Mesodermal cell (in vitro differentiated cells): ENCODE measurements at regions not wholly inside any gene's neighbourhood (a gene's known extent, or its start where the extent isn't known, plus 50 kb on each side); places are given as distances from the start of the nearest gene placed in this dataset.

Experiments used
- H3K27ac ChIP-seq: 2 replicates; pipeline ENCODE4 v1.7.0; 2013; ENCODE audit warnings: mild to moderate bottlenecking, low read depth, low read length, moderate library complexity; ENCODE audit not compliant: severe bottlenecking
- H3K36me3 ChIP-seq: 2 replicates; pipeline ENCODE4 v1.7.1; 2013; ENCODE audit warnings: mild to moderate bottlenecking, low read length, moderate library complexity; ENCODE audit not compliant: control insufficient read depth, insufficient read depth
- H3K4me1 ChIP-seq: one replicate; pipeline ENCODE4 v1.7.1; 2013; ENCODE audit warnings: mild to moderate bottlenecking, low read length; ENCODE audit not compliant: insufficient read depth, control insufficient read depth, poor library complexity, severe bottlenecking
- H3K4me3 ChIP-seq: 2 replicates; pipeline ENCODE4 v1.7.0; 2013; ENCODE audit warnings: low read length, control low read depth, mild to moderate bottlenecking; ENCODE audit not compliant: insufficient read depth, poor library complexity, severe bottlenecking; ENCODE audit errors: extremely low read depth
- H3K9me3 ChIP-seq: 2 replicates; pipeline ENCODE4 v1.7.1; 2013; ENCODE audit warnings: mild to moderate bottlenecking, low read length, moderate library complexity; ENCODE audit not compliant: control insufficient read depth
- WGBS, 2 experiments: methylation state at CpG; one replicate each; pipeline ENCODE4 v1.1.5; 2013; ENCODE audit warnings: missing lambda C conversion rate in 2 of 2; ENCODE audit not compliant: insufficient coverage in 2 of 2; 5-methylcytosine and 5-hydroxymethylcytosine counted together

DNA sequence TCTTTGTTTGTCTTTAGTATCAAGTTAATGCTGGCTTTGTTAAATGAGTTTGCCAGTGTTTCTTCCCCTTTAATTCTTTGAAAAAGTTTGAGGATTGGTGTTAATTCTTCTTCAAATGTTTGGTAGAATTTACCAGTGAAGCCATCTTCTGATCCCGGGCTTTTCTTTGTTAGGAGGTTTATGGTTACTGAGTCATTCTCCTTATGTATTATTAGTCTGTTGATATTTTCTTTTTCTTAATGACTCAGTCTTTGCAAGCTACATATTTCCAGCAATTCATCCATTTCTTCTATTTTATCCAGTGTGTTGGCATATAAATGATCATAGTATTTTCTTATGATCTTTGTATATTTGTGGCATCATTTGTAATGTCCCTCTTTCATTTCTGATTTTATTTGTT lies 74.5 kb upstream of the SPINK5 start:
- Histone ChIP-seq H3K27ac (no peak overlapping the region), H3K36me3 (no peaks in the 10 kb centered on the region), H3K9me3 (no peaks in the 10 kb centered on the region), H3K4me3 (no peak overlapping the region), H3K4me1 (no peaks in the 10 kb centered on the region)
- no CpG with 5 or more reads among the region's 1 CpG for WGBS, 2 experiments

DNA sequence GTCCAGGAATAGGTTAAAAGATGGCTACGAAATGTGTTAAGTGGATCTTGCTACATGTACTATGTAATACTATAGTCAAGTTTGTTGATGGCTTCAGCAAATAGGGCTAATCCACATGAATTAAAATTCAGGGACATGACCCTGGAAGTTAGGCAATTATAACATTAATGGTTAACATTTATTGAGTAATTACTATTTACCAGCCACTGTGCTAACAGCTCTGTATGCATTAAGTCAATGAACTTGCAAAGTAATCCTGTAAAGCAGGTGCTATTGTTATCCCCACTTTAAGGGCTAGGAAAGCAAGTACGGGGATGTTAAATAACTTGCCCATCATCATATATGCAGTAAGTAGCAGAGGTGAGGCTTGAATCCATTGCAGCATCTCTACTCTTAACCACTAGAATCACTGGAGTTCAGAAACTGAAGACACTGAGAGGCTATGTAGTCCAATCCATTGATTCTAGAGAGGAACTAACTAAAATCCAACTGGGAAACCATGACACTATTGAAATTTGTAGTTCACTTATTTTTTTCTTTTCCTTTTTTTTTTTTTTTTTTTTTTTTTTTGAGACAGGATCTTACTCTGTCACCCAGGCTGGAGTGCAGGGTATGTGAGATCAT lies 77.5 kb upstream of the SPINK5 start:
- Histone ChIP-seq H3K36me3 (no peaks in the 10 kb centered on the region), H3K9me3 (no peaks in the 10 kb centered on the region), H3K4me3 (no peak overlapping the region), H3K4me1 (no peaks in the 10 kb centered on the region), H3K27ac (no peak overlapping the region)
- 60 to 80% methylated on average over 1 of the region's 2 CpGs for WGBS, 2 experiments

DNA sequence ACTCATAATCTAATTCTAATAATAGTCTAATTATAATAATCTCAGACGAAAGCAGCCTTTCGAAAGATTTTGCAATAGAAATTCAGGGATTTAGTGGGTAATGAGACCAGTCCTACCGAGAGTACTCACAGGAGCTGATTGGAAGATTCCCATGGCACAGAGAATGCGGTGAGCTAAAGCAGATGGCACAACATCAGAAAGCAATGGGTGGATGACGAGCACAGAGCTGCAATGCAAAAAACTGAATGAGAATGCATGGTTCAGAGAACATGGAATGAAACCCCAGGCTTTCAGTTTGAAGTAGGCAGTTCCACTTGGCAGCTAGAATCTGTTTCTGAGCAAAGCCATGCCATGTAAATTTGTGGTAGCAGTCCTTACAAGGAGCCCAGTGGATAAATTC lies 78.2 kb upstream of the SPINK5 start:
- Histone ChIP-seq H3K9me3 (no peaks in the 10 kb centered on the region), H3K4me1 (no peaks in the 10 kb centered on the region), H3K4me3 (no peak overlapping the region), H3K27ac (no peak overlapping the region), H3K36me3 (no peaks in the 10 kb centered on the region)
- WGBS, 2 experiments: 78 to 81% methylated on average over 3 to 4 of the region's 5 CpGs

DNA sequence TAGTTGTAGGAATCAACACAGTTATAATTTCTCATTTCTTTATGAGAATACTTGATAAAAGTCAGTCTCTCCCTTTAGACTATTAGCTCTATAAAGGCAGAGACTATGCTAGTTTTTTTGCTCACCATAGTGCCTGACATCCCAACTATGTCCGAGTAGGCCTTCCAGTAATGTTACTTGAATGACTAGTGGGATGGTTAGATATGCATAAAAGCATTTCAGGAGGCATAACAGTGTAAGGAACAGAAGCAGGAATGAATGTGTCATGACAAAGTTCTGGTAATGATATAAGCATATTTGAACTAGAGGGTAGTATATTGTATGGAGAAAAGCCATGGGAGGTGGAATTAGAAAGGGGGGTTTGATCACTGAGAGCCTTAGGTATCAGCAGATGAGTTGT lies 77.4 kb upstream of the C5orf46 start:
- no peaks in the 10 kb centered on the region for H3K9me3 ChIP-seq
- no peak overlapping the region for H3K27ac ChIP-seq
- 89 to 100% methylated on average over 1 of the region's 1 CpG for WGBS, 2 experiments
- H3K4me3 ChIP-seq: no peak overlapping the region
- no peaks in the 10 kb centered on the region for H3K36me3 ChIP-seq
- no peaks in the 10 kb centered on the region for H3K4me1 ChIP-seq

DNA sequence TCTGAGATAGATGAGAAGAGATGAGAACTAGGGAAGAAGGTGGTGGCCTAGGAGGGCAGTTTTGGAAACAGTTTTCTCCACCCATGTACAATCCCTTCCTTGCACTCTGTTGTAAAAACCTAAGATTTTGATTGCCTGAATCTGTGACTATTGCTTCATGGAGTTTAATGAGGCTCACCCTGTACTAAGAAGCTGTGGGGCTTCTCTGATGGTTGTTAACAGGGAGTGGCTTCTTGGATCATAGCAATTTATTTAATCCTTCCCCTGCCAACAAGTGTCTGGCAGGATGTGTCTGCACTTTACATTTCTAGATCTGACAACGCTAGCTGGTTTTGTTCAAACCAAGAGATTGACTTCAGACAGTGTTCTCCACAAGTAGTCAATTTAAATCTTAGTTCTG lies 74.7 kb upstream of the C5orf46 start:
- no peaks in the 10 kb centered on the region for H3K4me1 ChIP-seq
- H3K9me3 ChIP-seq: no peaks in the 10 kb centered on the region
- H3K27ac ChIP-seq: no peak overlapping the region
- WGBS, 2 experiments: 83% methylated on average over 1 of the region's 1 CpG
- H3K4me3 ChIP-seq: no peak overlapping the region
- no peaks in the 10 kb centered on the region for H3K36me3 ChIP-seq

DNA sequence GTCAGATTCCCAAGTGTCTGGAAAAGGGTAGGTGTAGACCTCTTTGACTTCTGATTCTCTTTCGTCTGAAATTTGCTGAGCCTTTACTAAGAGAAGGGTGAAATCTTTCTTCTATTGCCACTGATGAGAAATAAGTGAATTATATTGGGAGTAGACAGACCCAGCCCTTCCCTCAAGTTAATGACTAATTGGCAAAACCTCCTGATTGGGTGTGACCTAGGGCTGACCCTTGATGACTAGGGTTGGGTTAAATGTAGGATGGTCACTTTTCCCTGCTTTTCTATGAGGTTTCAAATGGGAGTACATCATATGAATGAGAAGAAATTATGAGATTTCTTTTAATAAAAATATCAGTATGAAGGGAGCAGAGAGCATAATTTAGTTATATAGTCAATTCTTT lies 73.4 kb upstream of the C5orf46 start:
- no peaks in the 10 kb centered on the region for H3K9me3 ChIP-seq
- no peak overlapping the region for H3K27ac ChIP-seq
- H3K36me3 ChIP-seq: no peaks in the 10 kb centered on the region
- no CpG with 5 or more reads among the region's 1 CpG for WGBS, 2 experiments
- no peak overlapping the region for H3K4me3 ChIP-seq
- no peaks in the 10 kb centered on the region for H3K4me1 ChIP-seq

DNA sequence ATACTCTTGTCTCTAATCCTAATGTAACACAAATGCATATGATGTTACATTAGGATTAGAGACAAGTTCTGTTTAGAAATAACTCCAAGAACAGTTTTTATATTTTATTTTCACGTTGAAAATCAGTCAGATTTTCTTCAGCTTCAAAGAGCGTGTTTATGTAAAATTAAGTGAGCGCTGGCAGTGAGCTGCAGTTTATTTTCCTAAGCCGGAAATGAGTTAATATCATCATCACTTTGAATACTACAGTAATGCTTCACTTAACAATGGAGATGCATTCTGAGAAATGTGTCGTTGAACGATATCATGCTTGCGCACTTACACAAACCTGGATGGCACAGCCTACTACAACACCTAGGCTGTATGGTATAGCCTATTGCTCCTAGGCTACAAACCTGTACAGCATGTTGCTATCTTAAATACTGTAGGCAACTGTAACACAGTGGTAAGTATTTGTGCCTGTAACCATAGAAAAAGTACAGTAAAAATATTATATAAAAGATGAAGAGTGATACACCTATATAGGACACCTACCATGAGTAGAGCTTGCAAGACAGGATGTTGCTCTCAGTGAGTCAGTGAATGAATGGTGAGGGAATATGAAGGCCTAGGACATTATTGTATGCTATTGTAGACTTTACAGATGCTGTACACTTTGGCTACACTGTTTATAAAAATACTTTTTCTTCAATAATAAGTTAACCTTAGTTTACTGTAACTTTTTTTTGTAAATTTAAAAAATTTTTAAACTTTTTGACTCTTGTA lies 65.9 kb upstream of the C5orf46 start:
- 95 to 100% methylated on average over 4 to 6 of the region's 7 CpGs for WGBS, 2 experiments
- Histone ChIP-seq H3K4me1 (peaks cover 4% of the 10 kb centered on the region), H3K9me3 (no peaks in the 10 kb centered on the region), H3K4me3 (no peak overlapping the region), H3K36me3 (no peaks in the 10 kb centered on the region), H3K27ac (no peak overlapping the region)

DNA sequence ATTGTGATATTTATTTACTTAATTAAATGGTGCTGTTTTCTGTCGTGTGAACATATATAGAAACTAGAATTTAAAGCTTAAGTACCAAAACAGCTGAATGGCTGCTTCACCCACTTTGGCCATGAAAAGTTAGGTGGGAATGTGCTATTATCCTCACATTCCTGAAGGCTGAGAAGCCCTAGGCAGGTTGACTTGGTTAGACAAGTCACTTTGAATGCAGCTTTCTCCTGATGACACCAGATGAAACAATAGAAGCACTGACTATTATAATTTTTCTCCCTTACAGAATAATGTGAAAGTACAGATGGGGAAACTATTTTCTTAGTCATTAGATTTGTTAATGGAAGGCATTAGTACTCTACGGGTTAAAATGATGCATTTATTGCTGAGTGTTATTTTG lies 65.1 kb upstream of the C5orf46 start:
- 75 to 100% methylated on average over 1 of the region's 2 CpGs for WGBS, 2 experiments
- no peak overlapping the region for H3K27ac ChIP-seq

DNA sequence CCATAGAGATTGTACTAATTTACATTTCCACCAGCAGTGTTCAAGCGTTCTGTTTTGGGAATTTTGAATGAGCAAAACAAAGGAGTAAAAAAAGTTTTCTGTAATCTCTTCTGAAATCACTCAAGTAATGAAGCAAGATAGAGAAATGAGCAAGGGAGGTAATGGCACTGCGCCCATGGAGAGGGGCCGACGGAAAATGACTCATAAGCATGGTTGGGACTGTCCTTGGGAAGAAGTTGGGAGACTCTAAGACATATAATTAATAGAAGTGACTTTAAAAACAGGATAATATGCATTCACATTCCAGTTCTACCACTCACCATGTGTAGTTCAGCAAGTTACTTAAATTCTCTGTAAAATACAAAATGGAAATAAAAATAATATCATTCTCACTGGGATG lies 62.5 kb upstream of the C5orf46 start:
- no peak overlapping the region for H3K4me3 ChIP-seq
- H3K27ac ChIP-seq: no peak overlapping the region
- no peaks in the 10 kb centered on the region for H3K36me3 ChIP-seq
- H3K4me1 ChIP-seq: peaks cover 4% of the 10 kb centered on the region
- no CpG with 5 or more reads among the region's 4 CpGs for WGBS, 2 experiments
- H3K9me3 ChIP-seq: no peaks in the 10 kb centered on the region

More for the DNA sequence above, 65.1 kb upstream of the C5orf46 start:
- peaks cover 4% of the 10 kb centered on the region for H3K4me1 ChIP-seq
- H3K4me3 ChIP-seq: no peak overlapping the region
- no peaks in the 10 kb centered on the region for H3K36me3 ChIP-seq
- no peaks in the 10 kb centered on the region for H3K9me3 ChIP-seq

DNA sequence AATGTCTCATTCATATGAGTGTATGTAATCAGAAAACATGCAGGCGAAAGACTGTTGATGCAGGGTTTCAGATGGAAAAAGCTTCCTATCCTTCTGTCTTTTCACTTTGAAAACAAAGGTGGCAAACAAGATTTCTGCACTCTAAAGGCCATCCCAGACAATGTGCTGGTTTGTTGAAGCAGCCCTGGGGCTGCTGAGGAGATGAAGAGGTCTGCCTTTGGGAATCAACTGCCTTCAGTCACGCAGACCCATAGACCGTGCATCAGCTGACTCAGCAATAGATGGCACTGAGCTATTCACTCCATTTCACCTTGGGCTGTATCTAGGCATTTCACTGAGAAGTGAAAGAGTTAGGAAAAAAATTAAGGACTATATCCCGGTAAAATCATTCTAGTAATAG lies 60.5 kb upstream of the C5orf46 start:
- WGBS, 2 experiments: 80 to 100% methylated on average over 1 of the region's 4 CpGs
- Histone ChIP-seq H3K27ac (no peak overlapping the region), H3K4me3 (no peak overlapping the region), H3K36me3 (no peaks in the 10 kb centered on the region), H3K4me1 (no peaks in the 10 kb centered on the region), H3K9me3 (no peaks in the 10 kb centered on the region)

DNA sequence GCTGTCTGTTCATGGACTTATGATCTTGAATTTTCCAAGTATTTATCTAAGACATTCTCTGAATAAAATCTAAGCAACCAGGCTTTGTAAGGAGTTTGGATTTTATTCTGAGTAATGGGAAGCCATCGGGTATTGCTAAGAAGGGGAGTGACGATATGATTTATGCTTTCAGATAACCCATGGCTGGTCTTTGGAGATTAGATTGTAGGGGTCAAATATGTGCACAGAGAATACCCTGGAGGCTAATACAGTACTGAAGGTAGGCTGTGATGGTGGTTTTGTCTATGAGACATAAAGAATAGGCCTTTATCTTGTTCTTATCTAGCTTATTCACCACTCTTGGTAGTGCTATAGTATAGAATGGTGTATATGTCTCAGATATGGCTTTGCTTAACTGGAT lies 60.0 kb upstream of the C5orf46 start:
- WGBS, 2 experiments: 93 to 97% methylated on average over 2 of the region's 2 CpGs
- no peak overlapping the region for H3K27ac ChIP-seq
- H3K4me1 ChIP-seq: no peaks in the 10 kb centered on the region
- H3K9me3 ChIP-seq: no peaks in the 10 kb centered on the region
- H3K4me3 ChIP-seq: no peak overlapping the region
- no peaks in the 10 kb centered on the region for H3K36me3 ChIP-seq
